H9 (cell line): ENCODE measurements at regions not wholly inside any gene's neighbourhood (a gene's known extent, or its start where the extent isn't known, plus 50 kb on each side); places are given as distances from the start of the nearest gene placed in this dataset.

ENCODE experiments used
- DNase-seq: peaks from one replicate; pipeline ENCODE4 v3.0.0-alpha.2; 2017
- H2AFZ ChIP-seq: one replicate; pipeline ENCODE4 v1.6.1; 2013; ENCODE audit warnings: mild to moderate bottlenecking, low read length, control low read depth, moderate library complexity
- H2AK5ac ChIP-seq: 2 replicates; pipeline ENCODE4 v1.6.1; 2013; ENCODE audit warnings: low read length, control low read depth, mixed read lengths; ENCODE audit not compliant: insufficient read length
- H2BK120ac ChIP-seq: one replicate; pipeline ENCODE4 v1.6.1; 2013; ENCODE audit warnings: low read depth, mild to moderate bottlenecking, low read length, control low read depth, inconsistent platforms; ENCODE audit not compliant: poor library complexity, severe bottlenecking
- H2BK12ac ChIP-seq: 2 replicates; pipeline ENCODE4 v1.6.1; 2013; ENCODE audit warnings: low read length, control low read depth, mixed read lengths, low read depth; ENCODE audit not compliant: insufficient read length
- H2BK15ac ChIP-seq: 2 replicates; pipeline ENCODE4 v1.6.1; 2013; ENCODE audit warnings: low read depth, low read length, control low read depth
- H2BK20ac ChIP-seq: one replicate; pipeline ENCODE4 v1.6.1; 2013; ENCODE audit warnings: low read depth, mild to moderate bottlenecking, low read length, control low read depth, inconsistent platforms; ENCODE audit not compliant: poor library complexity, severe bottlenecking
- H2BK5ac ChIP-seq: 2 replicates; pipeline ENCODE4 v1.6.1; 2013; ENCODE audit warnings: low read length, control low read depth, mixed read lengths; ENCODE audit not compliant: insufficient read length
- H3K14ac ChIP-seq: 2 replicates; pipeline ENCODE4 v1.6.1; 2013; ENCODE audit warnings: low read length, control low read depth; ENCODE audit not compliant: insufficient read depth
- H3K18ac ChIP-seq: 2 replicates; pipeline ENCODE4 v1.6.1; 2013; ENCODE audit warnings: low read depth, mild to moderate bottlenecking, mixed read lengths, low read length, control low read depth; ENCODE audit not compliant: insufficient read length
- H3K23ac ChIP-seq: 2 replicates; pipeline ENCODE4 v1.6.1; 2013; ENCODE audit warnings: low read length, control low read depth, mixed read lengths, low read depth; ENCODE audit not compliant: insufficient read length
- H3K23me2 ChIP-seq: 2 replicates; pipeline ENCODE4 v1.6.1; 2013; ENCODE audit warnings: low read depth, mild to moderate bottlenecking, mixed read lengths, low read length, control low read depth; ENCODE audit not compliant: insufficient read length, poor library complexity, severe bottlenecking
- H3K27ac ChIP-seq: 2 replicates; pipeline ENCODE4 v1.5.1; 2013; ENCODE audit warnings: low read length, control low read depth, mixed read lengths, low read depth; ENCODE audit not compliant: insufficient read length
- H3K27me3 ChIP-seq: 2 replicates; pipeline ENCODE4 v1.6.1; 2013; ENCODE audit warnings: low read length, control low read depth, inconsistent platforms; ENCODE audit not compliant: insufficient read depth
- H3K4ac ChIP-seq: 2 replicates; pipeline ENCODE4 v1.6.1; 2013; ENCODE audit warnings: low read depth, mild to moderate bottlenecking, control low read depth, inconsistent platforms, low read length, moderate library complexity
- H3K4me1 ChIP-seq: 2 replicates; pipeline ENCODE4 v1.6.1; 2013; ENCODE audit warnings: low read length, control low read depth, inconsistent platforms; ENCODE audit not compliant: insufficient read depth
- H3K4me2 ChIP-seq: 2 replicates; pipeline ENCODE4 v1.6.1; 2013; ENCODE audit warnings: low read length, control low read depth, mixed read lengths; ENCODE audit not compliant: insufficient read length, insufficient read depth
- H3K56ac ChIP-seq: 2 replicates; pipeline ENCODE4 v1.6.1; 2013; ENCODE audit warnings: low read depth, mild to moderate bottlenecking, mixed read lengths, low read length, control low read depth; ENCODE audit not compliant: insufficient read length
- H3K79me1 ChIP-seq: 2 replicates; pipeline ENCODE4 v1.6.1; 2013; ENCODE audit warnings: low read depth, mild to moderate bottlenecking, moderate library complexity, low read length, control low read depth, inconsistent platforms; ENCODE audit not compliant: insufficient read depth, poor library complexity, severe bottlenecking
- H3K79me2 ChIP-seq: 2 replicates; pipeline ENCODE4 v1.6.1; 2013; ENCODE audit warnings: low read length, control low read depth, inconsistent platforms; ENCODE audit not compliant: insufficient read depth
- H3K9ac ChIP-seq: 2 replicates; pipeline ENCODE4 v1.6.1; 2013; ENCODE audit warnings: low read length, control low read depth, mixed read lengths; ENCODE audit not compliant: insufficient read length; ENCODE audit errors: extremely low read depth
- H3K9me3 ChIP-seq: one replicate; pipeline ENCODE4 v1.6.1; 2013; ENCODE audit warnings: low read depth, low read length, inconsistent platforms; ENCODE audit not compliant: control insufficient read depth
- H3T11ph ChIP-seq: one replicate; pipeline ENCODE4 v1.6.1; 2013; ENCODE audit warnings: mild to moderate bottlenecking, low read length, control low read depth, inconsistent platforms
- H4K20me1 ChIP-seq: one replicate; pipeline ENCODE4 v1.6.1; 2013; ENCODE audit not compliant: control insufficient read depth, insufficient read length, insufficient read depth
- H4K5ac ChIP-seq: 2 replicates; pipeline ENCODE4 v1.6.1; 2013; ENCODE audit warnings: low read depth, mild to moderate bottlenecking, mixed read lengths, low read length, control low read depth; ENCODE audit not compliant: insufficient read length
- H4K8ac ChIP-seq: replicated peaks from 2 replicates; pipeline ENCODE4 v1.6.1; 2013; ENCODE audit warnings: low read length, control low read depth, mixed read lengths, low read depth; ENCODE audit not compliant: insufficient read length
- H4K91ac ChIP-seq: 2 replicates; pipeline ENCODE4 v1.6.1; 2013; ENCODE audit warnings: low read depth, mild to moderate bottlenecking, moderate library complexity, mixed read lengths, low read length, control low read depth; ENCODE audit not compliant: insufficient read length
- H3K27ac Mint-ChIP-seq, 3 experiments: 2 replicates in 2 of 3; 3 replicates in 1 of 3; pipeline ENCODE4 v1.8.0; 2020 to 2021; ENCODE audit warnings: mixed read lengths in 3 of 3, mild to moderate bottlenecking in 1 of 3, moderate library complexity in 1 of 3
- H3K27me3 Mint-ChIP-seq: 2 replicates; pipeline ENCODE4 v1.8.0; 2021; ENCODE audit warnings: low read depth, mild to moderate bottlenecking, moderate library complexity, mixed read lengths
- H3K36me3 Mint-ChIP-seq, 3 experiments: 2 replicates in 2 of 3; 3 replicates in 1 of 3; pipeline ENCODE4 v1.8.0; 2020 to 2021; ENCODE audit warnings: low read depth in 3 of 3, mixed read lengths in 3 of 3; ENCODE audit not compliant: insufficient read depth in 1 of 3
- H3K4me1 Mint-ChIP-seq, 2 experiments: 2 replicates each; pipeline ENCODE4 v1.8.0; 2020; ENCODE audit warnings: mixed read lengths in 2 of 2
- H3K4me3 Mint-ChIP-seq, 2 experiments: 2 replicates in 1 of 2; 3 replicates in 1 of 2; pipeline ENCODE4 v1.8.0; 2020 to 2021; ENCODE audit warnings: mild to moderate bottlenecking in 2 of 2, mixed read lengths in 2 of 2, moderate library complexity in 1 of 2
- H3K9me3 Mint-ChIP-seq, 2 experiments: 2 replicates in 1 of 2; 3 replicates in 1 of 2; pipeline ENCODE4 v1.8.0; 2020; ENCODE audit warnings: mild to moderate bottlenecking in 2 of 2, mixed read lengths in 2 of 2, moderate library complexity in 1 of 2
- WGBS: extraction: QIAGEN DNeasy Blood & Tissue Kit; methylation state at CpG from one replicate; pipeline ENCODE4 v1.1.7; 2013; ENCODE audit warnings: missing lambda C conversion rate, low lambda C conversion rate, mixed read lengths; ENCODE audit not compliant: insufficient read length; ENCODE audit errors: extremely low coverage; 5-methylcytosine and 5-hydroxymethylcytosine counted together
- TF ChIP-seq, protein P1 (sequence below): fragments of 200-600 bp; sonication (generic); conservative IDR thresholded peaks from 3 replicates; pipeline ENCODE4 v1.8.0; 2021; ENCODE audit warnings: antibody characterized with exemption, mild to moderate bottlenecking

DNA sequence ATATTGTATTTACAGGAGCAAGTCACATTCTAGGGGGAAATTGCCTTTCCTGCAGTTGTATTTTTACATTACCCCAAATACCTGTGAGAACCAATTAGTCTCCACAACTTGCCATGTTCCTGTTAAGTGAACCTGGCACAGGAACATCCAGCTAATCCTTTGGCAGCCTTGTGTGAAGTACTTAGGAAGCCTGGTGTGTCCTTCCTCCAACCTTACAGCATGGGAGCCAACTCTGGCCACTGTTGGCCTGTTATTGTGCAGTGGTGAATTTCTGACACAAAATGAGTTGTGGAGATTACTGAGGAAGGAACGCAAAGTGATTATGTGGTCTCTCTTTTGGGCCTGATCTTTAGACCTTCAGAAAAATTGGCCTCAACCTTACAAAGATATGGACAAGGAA lies 238.0 kb upstream of the PITX2 start:
- no peaks in the 10 kb centered on the region for H4K20me1 ChIP-seq
- H3K4me1 Mint-ChIP-seq = peaks cover 0 to 3% of the 10 kb centered on the region in 2 experiments; a peak in 1 of 4 replicates
- no CpG with 5 or more reads among the region's 1 CpG for WGBS

More for the DNA sequence above, 238.0 kb upstream of the PITX2 start:
- no peak overlapping the region for H3K4me2 ChIP-seq
- H3K9ac ChIP-seq = no peak overlapping the region
- Mint-ChIP-seq H3K9me3 (no peaks in the 10 kb centered on the region), H3K36me3 (no peaks in the 10 kb centered on the region), H3K27ac (no peak overlapping the region), H3K4me3 (no peak overlapping the region), H3K27me3 (no peaks in the 10 kb centered on the region)
- DNase-seq = no peak
- no peaks in the 10 kb centered on the region for H3K9me3 ChIP-seq
- H2BK120ac ChIP-seq = no peak overlapping the region
- H4K8ac ChIP-seq = no peak overlapping the region
- no peak overlapping the region for H2BK5ac ChIP-seq
- H2BK12ac ChIP-seq = no peak overlapping the region
- H3K23me2 ChIP-seq = no peaks in the 10 kb centered on the region
- no peak overlapping the region for H2BK20ac ChIP-seq
- no peak overlapping the region for H4K91ac ChIP-seq
- H3K4ac ChIP-seq = no peak overlapping the region
- no peaks in the 10 kb centered on the region for H3K79me2 ChIP-seq
- no peak overlapping the region for H2AFZ ChIP-seq
- no peaks in the 10 kb centered on the region for H3K79me1 ChIP-seq
- no peak overlapping the region for H3K27ac ChIP-seq
- no peaks in the 10 kb centered on the region for H3K27me3 ChIP-seq
- no peak overlapping the region for H3T11ph ChIP-seq
- no peak overlapping the region for H4K5ac ChIP-seq
- no peak overlapping the region for H3K18ac ChIP-seq
- H2AK5ac ChIP-seq = no peak overlapping the region
- no peak overlapping the region for H3K23ac ChIP-seq
- TF ChIP-seq, protein P1, sequence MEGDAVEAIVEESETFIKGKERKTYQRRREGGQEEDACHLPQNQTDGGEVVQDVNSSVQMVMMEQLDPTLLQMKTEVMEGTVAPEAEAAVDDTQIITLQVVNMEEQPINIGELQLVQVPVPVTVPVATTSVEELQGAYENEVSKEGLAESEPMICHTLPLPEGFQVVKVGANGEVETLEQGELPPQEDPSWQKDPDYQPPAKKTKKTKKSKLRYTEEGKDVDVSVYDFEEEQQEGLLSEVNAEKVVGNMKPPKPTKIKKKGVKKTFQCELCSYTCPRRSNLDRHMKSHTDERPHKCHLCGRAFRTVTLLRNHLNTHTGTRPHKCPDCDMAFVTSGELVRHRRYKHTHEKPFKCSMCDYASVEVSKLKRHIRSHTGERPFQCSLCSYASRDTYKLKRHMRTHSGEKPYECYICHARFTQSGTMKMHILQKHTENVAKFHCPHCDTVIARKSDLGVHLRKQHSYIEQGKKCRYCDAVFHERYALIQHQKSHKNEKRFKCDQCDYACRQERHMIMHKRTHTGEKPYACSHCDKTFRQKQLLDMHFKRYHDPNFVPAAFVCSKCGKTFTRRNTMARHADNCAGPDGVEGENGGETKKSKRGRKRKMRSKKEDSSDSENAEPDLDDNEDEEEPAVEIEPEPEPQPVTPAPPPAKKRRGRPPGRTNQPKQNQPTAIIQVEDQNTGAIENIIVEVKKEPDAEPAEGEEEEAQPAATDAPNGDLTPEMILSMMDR = no peak
- H2BK15ac ChIP-seq = no peak overlapping the region
- H3K14ac ChIP-seq = no peak overlapping the region
- H3K56ac ChIP-seq = no peak overlapping the region
- H3K4me1 ChIP-seq = no peaks in the 10 kb centered on the region
